ENCODE measurements at regions not wholly inside any gene's neighbourhood (a gene's known extent, or its start where the extent isn't known, plus 50 kb on each side); places are given as distances from the start of the nearest gene placed in this dataset.

DNA sequence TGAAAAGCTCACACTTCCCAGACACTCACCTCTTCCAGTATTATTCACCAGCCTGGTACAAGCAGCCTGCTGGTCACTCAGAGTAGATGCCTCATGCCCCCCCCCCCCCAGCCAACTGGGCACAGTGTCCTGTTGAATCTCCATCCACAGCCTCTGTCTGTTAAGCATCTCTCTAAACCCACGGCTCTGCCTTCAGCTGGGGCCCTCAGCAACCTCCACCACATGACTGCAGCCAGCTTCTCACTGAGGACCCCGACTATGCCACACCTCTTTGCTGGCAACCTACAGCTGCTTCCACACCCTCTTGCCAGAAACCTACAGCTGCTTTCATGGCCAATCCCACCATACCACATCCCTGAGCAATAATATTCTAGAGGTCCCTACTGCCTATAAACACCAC, 113.1 kb downstream of the RHOU start:
- no peak for DNase-seq (ENCODE audit: low read depth in 2 of 2)

DNA sequence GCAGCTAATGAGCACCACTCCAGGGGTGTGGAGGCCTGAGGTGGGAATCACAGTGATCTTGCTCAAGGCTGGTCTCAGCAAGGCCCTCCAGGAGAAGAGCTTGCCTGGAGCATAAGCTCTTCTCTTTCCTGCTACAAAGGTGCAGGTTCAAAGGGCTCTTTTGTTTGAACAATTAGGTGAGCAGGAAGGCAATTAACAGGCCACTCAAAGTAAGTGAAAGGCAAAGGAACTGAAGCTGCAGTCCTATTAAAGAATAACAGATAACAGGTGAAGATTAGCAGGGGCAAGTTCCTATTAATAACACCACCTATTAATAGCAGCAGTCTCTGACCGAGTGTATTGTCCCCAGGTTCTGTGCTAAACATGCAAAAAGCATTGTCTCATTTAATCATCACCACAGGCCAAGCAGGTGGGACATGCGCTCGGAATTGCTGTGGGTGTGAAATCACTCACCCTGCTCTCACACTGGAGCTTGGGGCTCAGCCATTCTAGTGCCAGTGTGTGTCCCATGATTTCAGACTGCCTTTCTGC, 113.8 kb downstream of the RHOU start:
- DNase-seq (ENCODE audit: low read depth in 2 of 2) = no peak

DNA sequence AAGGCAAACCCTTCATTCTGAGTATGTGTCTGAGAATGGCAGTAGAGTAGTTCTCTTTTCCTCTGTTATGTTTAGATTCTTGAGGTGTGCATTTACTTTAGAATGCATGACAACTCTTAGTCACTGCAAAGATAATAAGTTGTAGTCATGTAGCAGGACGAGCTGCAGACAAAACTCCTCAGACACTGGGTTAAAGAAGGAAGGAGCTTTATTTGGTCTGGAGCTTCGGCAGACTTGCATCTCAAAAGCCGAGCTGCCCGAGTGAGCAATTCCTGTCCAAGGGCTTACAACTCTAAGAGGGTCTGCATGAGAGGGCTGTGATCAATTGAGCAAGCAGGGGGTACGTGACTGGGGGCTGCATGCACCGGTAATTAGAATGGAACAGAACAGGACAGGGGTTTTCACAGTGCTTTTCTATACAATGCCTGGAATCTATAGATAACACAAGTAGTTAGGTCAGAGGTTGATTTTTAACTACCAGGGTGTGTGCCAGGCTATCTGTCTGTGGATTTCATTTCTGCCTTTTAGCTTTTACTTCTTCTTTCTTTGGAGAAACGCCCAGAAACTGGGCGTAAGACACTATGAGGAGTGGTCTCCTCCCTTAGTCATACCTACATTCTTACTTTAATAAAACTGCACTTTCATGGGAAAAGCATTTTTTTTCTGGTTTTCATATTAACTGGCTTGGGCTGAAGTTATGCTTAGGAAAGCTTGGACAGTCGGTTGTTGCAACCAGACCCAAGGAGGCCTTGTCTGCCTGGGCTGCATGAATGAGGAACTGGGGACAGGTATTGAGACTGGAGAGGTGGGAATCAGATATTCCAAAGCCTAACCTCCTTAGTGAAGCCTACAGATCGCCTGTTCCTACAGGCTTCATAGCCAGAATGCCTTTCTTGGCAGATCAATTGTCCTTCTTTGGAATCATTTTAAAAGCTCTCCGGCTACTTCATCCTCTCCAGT, 115.1 kb downstream of the RHOU start:
- no peak for DNase-seq (ENCODE audit: low read depth in 2 of 2)

DNA sequence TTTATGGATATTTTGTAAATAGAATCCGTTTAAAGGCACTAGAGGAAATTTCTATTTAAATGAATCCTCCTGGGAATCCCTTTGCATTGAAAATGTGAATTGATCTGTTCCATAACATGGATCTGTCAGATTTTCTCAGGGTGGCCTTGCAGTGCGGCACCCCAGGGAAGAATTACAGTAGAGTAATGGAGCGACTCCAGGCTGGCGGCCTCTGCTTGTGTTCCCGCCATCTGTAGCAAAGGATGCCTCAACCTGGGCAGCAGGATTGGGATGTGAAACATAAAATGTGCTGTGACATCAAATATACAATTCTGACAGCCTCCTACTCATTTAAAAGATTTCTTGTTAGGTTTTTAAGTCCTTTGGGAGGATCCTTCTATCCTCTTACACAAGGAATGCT, 115.9 kb downstream of the RHOU start:
- no peak for DNase-seq (ENCODE audit: low read depth in 2 of 2)

DNA sequence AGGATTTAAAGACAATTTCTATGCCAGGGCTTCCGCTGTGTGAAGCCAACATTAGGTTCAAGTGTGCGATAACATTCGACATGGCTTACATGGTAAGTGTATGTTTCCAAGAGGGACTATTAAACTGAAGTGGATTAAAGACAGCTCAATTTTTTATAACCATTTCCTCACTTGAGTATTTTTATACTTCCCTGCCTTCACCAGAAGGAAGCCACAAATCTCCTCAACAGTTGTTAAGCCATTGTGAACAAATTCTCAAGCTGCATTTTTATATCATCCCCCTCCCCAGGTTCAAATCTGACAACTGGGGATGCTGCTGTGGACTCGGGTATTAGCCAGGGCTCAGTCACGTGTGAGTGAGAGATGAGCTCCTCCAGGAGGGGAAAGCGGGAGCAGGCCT, 116.3 kb downstream of the RHOU start:
- DNase-seq (ENCODE audit: low read depth in 2 of 2) = no peak

DNA sequence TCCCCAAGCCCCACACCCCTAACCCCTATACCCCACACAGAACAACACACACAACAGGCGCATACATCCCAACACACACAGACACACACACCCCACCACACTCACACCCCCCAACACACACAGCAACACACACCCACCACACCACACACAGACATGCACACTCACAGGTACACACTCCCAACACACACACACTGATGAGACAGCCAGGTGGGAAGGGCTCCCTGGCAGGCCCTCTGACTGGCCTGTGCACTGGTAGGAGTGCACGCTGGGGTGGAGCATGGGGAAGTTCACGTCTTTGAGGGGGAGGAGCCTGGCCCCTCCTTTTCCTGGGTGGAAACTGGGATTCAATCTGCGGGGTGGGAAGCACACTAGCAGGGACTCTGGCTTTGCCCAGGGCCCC, 116.7 kb downstream of the RHOU start:
- DNase-seq (ENCODE audit: low read depth in 2 of 2) = no peak

DNA sequence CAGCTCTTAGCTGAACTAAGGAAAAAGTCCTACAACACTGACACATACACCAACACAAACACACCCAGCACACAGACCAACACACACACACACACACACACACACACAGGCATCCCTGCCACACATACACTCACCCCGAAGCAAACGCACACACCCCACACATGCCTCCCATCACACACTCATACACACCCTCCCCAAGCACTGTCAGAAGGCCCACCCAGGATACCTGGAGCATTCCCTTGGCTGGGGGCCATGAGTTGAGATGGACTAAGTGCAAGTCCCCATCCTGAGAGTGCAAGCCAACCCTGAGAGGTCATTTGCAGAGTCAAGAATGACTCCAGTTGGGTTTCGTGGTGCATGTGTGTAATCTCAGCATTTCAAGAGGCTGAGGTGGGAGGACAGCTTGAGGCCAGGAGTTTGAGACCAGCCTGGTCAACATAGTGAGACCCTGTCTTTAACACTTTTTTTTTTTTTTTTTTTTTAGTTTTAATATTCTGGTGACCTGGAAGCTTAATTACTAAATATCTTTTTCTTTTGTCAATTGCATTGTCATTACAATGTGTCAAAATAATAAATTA, 117.3 kb downstream of the RHOU start:
- DNase-seq (ENCODE audit: low read depth in 2 of 2) = no peak

DNA sequence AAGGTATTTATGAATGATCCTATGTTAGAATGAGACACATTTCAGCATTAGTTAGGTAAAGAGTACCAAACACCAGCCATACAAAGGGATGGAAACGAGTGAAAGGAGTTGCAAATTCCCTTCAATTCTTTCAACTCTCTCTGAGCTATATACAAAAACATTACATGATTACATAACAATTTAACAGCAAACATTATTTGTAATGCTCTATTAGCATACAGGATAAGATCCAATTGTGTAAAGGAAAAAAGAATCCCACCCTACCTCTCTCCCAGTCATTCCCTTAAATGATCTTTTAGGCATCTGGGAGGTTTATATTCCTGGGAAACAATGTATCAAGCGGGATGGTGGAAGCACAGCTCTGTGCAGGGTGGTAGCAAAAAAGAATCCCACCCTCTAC, 117.9 kb downstream of the RHOU start:
- DNase-seq (ENCODE audit: low read depth in 2 of 2) = no peak

DNA sequence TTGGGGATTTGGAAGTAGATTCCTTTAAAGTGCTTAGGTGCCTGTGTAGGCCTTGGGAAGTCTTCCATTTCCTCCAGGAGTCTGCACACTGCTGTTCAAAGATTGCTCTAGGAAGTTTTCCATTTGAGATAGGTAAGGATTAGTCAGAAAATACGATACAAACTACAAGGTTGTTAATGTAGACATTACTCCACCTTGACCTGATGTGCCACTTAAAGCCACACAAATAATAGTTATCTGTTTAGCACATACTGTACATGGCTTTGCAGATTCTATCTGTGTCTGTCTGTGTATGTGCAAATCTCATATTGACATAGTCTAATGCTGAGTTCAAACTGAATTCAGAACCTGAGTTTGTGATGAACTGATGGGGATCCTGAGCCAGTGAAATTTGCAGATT, 118.4 kb downstream of the RHOU start:
- DNase-seq (ENCODE audit: low read depth in 2 of 2) = no peak

DNA sequence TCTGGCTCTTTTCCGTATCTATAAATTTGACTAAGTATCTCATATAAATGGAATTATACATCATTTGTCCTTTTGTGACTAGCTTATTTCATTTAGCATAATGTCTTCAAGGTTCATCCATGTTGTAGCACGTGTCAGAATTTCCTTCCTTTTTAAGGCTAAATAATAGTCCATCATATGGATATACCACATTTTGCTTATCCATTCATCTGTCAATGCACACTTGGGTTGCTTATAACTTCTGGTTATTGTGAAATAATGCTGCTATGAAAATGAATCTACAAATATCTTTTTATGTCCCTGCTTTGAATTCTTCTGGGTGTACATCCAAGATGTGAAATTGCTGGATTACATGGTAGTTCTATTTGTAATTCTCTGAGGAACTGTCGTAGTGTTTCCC, 119.6 kb downstream of the RHOU start:
- no peak for DNase-seq (ENCODE audit: low read depth in 2 of 2)

DNA sequence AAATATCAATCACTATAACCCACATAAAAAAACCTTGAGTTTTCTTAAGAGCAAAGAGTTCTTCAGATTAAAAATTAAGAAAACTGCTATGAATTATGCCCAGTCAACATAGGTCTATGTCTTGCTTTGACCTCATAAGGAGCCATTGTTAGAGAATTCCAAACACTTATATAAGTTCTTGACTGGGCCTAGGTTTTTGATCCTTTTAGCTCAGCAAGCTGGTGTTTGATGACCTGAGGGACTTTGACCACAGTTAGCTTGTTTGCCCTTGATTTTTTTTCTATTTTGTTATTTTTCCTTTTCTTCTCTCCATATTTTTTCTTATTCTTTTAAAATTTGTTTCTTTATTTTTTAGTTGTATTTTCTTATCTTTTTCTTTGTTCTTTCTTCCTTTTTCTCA, 122.3 kb downstream of the RHOU start:
- DNase-seq (ENCODE audit: low read depth in 2 of 2) = no peak

DNA sequence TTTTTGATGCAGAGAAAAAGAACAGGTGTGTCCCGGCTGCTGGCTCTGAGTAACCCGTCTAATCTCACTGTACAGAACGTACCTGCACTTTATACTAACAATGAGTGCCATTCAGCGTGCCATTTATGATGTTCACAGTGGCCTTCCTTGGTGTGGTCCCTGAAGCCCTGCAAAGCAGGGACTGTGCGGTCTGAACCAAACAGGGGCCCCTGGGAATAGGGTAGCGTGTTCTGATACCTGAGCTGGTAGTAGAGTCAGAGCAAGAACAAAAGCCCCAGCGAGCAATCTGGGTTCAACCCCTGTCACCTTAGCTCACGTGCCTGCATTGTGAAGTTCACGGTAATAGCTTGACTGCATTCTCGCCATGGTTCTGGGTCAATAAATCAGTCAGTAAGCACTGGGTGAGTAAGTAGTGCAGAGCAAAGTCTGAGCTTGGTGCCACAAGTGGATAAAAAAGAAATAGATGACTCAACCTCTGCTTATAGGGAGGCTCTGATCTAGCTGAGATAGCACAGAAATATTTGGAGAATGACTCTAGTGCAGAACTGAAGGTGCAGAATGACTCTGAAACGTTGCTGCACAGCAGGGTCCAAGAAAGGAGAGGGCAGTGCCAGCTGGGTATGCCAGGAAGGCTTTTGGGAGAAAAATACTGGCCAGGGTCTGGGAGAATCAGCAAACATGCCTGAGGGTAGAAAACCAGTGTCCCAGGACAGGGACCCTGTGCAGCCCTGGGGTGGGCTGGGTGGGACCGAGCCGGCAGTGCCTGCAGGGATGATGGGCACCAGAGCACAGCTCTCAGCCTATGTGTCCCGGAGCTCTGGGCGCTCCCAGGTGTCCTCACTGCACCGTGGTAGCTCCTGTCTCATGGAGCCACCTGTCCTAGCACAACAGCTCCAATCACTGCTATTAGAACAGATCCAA, 125.9 kb downstream of the RHOU start:
- peak; percentile 84 to 86 for DNase-seq (ENCODE audit: low read depth in 2 of 2)

DNA sequence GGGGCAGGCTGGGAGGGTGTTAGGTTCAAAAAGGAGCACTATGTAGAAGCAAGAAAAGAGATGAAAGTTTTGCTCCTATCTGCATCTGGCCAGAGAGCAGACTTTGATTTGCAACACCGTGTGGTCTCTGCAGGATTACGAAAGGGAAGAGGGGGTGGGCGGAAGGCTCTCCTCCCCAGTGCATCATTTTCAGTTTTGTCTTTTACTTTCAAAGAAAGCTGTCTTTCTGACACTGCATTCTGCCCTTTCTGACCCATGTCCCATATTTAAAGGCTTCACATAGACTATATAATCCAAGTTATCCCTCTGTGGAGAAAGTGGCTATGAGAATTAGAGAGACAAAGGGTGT, 126.5 kb downstream of the RHOU start:
- no peak for DNase-seq (ENCODE audit: low read depth in 2 of 2)

DNA sequence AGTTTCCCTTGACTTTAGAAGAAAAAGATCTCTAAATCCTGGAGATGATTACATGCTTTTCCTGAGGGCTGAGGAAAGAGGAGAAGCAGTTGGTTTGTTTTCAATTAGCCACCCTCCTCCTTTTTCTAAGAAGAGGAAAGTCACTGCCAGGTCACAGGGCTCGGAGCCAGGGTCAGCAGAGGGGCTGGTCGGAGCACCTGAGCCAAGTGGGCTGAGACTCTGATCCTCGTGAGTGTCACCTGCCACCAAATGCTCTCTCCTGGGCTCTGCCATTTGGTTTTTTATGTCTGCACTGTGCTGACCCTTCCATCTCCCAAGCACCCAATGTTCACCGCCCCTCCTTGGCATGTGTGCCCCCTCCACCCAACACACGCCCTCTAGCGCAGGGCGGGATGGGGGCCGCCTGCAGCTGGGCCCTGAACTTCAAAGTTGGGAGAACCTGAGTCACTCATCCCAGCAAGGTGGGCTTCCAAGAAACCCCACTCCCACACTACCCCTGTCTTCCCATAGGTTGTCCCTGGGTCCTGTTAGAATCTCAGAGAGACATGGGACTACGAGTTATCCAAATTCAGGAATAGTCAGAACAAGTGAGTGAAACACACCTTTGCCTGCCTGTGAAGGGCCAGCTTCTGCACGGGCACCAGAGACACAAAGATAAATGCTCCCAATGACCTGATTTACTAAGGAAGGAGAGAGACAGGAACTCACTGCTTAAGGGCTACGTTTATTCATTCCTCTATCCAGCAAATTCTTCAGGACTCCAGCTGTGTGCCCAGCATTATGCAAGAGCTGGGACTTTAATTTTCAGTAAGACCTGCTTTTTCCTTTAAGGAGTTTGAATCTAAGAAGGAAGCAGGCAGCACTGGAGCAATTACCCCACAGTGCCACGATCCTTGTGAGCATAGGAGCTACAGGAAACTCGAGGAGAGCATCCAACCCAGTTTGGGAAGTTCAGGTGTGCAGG, 127.5 kb downstream of the RHOU start:
- DNase-seq (ENCODE audit: low read depth in 2 of 2) = no peak

DNA sequence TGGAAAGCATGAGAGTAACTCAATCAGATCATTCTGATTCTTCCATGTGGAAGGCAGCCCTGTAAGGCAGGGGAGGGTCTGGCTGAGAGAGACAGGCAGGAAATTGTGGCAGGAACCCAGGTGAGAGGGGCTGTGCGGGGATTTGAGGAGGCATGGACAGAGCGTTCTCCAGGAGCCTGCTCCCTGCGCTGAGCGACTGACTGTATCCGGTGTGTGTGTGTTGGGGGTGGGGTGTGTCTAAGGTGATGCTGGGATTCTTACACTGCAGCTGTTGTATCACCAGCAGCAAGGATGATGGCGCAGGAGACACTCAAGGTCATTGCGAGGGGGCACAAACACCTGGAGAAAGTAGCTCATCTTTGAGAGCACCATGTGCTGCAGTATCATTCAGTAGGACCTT, 128.5 kb downstream of the RHOU start:
- DNase-seq (ENCODE audit: low read depth in 2 of 2) = no peak

DNA sequence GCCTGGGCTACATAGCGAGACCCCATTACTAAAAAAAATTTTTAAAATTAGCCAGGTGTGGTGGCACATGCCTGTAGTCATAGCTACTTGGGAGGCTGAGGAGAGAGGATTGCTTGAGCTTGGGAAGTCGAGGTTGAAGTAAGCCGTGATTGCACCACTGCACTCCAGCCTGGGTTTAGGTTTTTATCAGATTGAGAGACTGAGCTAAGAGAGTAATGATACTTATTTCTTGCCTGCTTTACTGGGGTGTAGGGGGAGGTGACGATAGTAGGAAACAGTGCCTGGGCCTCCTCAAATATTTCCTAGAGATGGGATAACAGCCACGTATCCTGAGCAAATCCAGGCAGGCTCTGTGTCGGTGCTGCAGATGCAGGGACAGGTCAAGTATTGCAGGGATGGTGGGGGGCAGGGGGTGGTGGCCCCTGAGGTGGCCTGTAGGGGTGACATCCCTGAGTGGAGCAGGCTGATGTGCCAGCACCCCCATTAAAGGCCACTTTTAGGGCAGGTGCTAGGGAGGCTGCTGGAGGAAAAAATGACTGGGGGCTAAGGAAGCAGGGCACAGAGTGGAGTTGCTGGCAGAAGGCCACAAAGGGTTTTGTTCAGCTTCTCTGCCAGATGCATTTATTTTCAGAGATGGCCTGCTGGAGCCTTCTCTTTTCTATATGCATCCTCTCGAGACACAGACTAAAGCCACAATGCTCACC, 130.5 kb downstream of the RHOU start:
- DNase-seq (ENCODE audit: low read depth in 2 of 2) = no peak

DNA sequence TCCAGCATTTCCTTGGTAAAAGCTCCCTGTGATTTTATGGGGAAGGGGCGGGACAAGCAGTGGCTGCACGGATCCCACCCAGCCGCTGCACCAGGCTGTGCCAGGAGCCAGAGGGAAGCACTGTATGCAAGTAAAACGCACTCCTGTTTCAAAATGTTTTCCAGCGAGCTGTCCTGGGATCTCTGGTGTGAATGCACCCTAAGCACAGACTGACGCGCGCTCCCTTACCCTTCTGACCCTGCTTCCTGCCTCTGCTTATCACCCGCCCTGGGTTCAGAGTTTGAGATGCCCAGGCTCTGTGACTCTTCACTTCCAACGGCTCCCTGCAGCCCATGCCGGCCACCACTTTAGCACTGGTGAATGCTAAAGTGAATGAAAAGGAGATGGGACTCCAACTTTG, 131.2 kb downstream of the RHOU start:
- no peak for DNase-seq (ENCODE audit: low read depth in 2 of 2)

DNA sequence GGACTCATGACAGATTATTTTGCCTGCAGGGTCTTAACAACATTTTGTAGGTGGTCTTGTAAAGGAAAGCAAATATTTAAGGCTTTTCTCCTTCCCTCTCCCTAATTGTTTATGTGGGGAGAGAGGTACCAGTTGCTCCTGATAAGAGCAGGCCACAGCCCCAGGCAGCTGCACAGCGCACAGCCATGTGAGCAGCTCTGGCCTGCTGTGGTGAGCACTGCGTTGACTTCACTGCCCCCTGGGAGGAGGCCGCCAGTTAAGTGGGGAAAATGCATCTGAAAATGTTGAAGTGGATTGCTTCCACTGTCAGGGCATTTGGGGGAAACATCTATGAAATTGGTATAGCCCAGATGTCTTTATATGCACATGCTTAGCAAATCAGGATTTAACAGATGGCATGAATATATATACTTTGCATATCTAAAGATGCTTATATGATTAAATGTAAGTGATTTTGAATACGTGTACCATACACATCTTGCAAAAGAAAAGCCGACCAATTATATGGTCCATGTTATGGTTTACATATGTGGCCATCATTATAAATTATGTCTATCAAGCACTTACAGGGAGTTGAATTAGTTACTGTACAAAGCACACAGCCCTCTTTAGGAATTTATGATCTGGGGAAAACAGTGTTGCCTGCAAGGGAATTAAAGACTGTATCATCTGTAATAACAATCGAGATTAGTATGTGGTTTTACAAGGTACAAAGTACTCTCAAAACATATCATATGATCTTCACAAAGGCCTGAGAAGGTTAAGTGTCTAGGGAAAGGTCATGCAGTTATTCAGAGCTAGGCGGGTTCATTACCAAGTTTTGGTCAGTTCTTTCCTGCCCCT, 132.1 kb downstream of the RHOU start:
- DNase-seq (ENCODE audit: low read depth in 2 of 2) = no peak

DNA sequence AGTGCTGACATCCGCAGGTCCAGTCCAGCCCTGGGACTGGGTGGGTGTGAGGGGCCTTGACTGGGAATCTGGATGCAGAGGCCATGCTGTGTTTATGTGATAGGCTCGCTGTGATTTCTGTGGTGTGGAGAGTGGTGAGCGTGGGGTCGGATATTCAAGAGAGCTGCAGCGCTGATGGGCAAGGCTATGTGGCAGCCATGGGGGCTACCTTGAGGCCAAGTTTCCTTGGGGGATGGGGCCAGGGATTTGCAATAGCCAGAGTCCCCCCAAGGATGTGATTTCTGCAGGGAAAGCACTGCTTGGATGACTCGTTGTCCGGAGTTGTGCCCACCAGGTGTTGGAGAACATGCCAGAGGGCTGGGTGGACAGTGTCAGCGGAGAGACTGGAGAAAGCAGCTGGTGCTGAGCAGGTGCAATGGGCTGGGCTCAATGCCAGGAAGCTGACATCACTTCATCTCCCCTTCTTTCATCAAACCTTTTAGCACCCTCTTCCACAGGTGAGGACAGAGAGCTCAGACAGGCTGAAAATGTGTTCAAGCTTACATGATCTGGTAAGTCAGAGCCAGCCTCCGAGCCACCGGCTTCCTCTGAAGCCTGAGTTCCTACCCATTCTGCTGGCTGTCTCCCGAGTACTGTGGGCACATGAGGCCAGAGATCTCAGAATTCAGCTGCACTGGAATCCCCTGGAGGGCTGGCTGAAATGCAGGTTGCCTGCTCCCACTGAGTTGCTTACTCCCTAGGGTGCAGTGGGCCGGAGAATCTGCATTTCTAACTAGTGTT, 132.9 kb downstream of the RHOU start:
- no peak for DNase-seq (ENCODE audit: low read depth in 2 of 2)

Data from fibroblast of skin of left quadriceps (primary cell).